ENCODE measurements at regions not wholly inside any gene's neighbourhood (a gene's known extent, or its start where the extent isn't known, plus 50 kb on each side); places are given as distances from the start of the nearest gene placed in this dataset.

DNA sequence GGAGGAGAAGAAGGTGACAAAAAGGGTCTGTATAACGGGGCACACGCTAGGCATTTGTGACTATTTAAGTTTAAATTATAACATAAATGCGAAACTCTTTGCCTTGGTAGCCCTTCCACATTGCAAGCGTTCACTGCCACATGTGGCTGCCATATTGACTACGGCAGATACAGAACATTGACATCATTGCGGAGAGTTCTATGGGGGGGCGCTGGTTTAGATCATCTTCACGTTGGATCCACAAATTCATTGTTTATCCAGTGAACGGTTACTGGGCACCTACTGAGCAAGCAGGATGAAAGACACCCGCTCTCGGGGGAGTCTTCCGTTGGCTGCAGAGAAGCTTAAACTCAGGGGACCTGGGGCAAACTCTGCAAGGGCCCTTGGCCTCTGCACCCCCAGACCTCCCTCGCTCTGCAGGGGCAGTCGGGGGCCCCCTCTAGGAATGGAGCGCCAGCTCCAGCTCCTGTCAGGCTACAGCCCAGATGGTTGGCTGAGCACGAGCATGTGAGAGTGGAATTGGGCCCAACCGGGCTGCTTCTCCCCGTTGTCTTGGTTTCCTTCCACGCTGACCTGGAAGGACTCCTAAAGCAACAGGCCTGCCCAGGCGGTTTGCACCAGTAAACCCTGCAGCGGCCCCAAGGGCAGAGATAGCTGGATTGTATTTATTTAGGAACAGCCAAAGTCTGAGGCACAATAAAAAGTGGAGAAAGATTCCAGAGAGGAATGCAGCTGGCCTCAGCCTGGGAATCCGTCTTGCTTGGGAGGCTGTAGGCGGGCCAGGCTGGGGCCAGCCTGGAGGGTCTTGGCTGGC is 172.2 kb downstream of the SEC14L1 start (continued):
- TF ChIP-seq, protein P1, sequence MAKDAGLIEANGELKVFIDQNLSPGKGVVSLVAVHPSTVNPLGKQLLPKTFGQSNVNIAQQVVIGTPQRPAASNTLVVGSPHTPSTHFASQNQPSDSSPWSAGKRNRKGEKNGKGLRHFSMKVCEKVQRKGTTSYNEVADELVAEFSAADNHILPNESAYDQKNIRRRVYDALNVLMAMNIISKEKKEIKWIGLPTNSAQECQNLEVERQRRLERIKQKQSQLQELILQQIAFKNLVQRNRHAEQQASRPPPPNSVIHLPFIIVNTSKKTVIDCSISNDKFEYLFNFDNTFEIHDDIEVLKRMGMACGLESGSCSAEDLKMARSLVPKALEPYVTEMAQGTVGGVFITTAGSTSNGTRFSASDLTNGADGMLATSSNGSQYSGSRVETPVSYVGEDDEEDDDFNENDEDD (CRISPR knock-in tag; IDR thresholded peaks at IDR 0.05; ENCODE audit: borderline replicate concordance): no peak
- TF ChIP-seq ZNF850 (CRISPR knock-in tag; conservative IDR thresholded peaks at IDR 0.05): no peak
- 0 out of 2 replicates have a peak, but pooled peaks have one; percentile 27 for TF ChIP-seq KAT8 (CRISPR knock-in tag; IDR thresholded peaks at IDR 0.05)
- TF ChIP-seq, protein P2, sequence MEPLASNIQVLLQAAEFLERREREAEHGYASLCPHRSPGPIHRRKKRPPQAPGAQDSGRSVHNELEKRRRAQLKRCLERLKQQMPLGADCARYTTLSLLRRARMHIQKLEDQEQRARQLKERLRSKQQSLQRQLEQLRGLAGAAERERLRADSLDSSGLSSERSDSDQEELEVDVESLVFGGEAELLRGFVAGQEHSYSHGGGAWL (CRISPR knock-in tag; IDR thresholded peaks at IDR 0.05): no peak
- TF ChIP-seq PATZ1 (CRISPR knock-in tag; IDR thresholded peaks at IDR 0.05): peak; percentile 40; the same call in 1 of the 2 replicates
- TF ChIP-seq ZNF512 (CRISPR knock-in tag; IDR thresholded peaks at IDR 0.05): no peak
- TF ChIP-seq ZFP62 (CRISPR knock-in tag; IDR thresholded peaks at IDR 0.05): no peak
- TF ChIP-seq KDM3A (CRISPR knock-in tag; IDR thresholded peaks at IDR 0.05; ENCODE audit: low read depth): no peak
- TF ChIP-seq ZNF674 (CRISPR knock-in tag; IDR thresholded peaks at IDR 0.05; ENCODE audit: low read depth): no peak
- TF ChIP-seq MED1 (CRISPR knock-in tag; IDR thresholded peaks at IDR 0.05): peak; percentile 52
- TF ChIP-seq MLLT10 (CRISPR knock-in tag; IDR thresholded peaks at IDR 0.05): no peak
- TF ChIP-seq SOX5 (CRISPR knock-in tag; IDR thresholded peaks at IDR 0.05; ENCODE audit: borderline replicate concordance): 0 out of 2 replicates have a peak, but pooled peaks have one; percentile 6
- no peak for TF ChIP-seq ARNTL (CRISPR knock-in tag; IDR thresholded peaks at IDR 0.05)
- no peak for TF ChIP-seq SP1 (IDR thresholded peaks at IDR 0.05)
- TF ChIP-seq SP1 (CRISPR knock-in tag; IDR thresholded peaks at IDR 0.05): no peak
- no peak for TF ChIP-seq ZNF124 (CRISPR knock-in tag; IDR thresholded peaks at IDR 0.05)
- TF ChIP-seq ZBTB14 (CRISPR knock-in tag; IDR thresholded peaks at IDR 0.05): no peak
- TF ChIP-seq ATAD3A (CRISPR knock-in tag; IDR thresholded peaks at IDR 0.05): no peak
- TF ChIP-seq ZSCAN29 (CRISPR knock-in tag; conservative IDR thresholded peaks at IDR 0.05): no peak
- no peak for TF ChIP-seq GTF2F1 (IDR thresholded peaks at IDR 0.05; ENCODE audit: low read length)
- no peak for TF ChIP-seq HNRNPLL (IDR thresholded peaks at IDR 0.05; ENCODE audit: low read depth, low read length, poor library complexity, severe bottlenecking)
- no peak for TF ChIP-seq ZNF512B (CRISPR knock-in tag; IDR thresholded peaks at IDR 0.05; ENCODE audit: borderline replicate concordance)

All from HepG2 (cell line).